ENCODE measurements at regions not wholly inside any gene's neighbourhood (a gene's known extent, or its start where the extent isn't known, plus 50 kb on each side); places are given as distances from the start of the nearest gene placed in this dataset.

DNA sequence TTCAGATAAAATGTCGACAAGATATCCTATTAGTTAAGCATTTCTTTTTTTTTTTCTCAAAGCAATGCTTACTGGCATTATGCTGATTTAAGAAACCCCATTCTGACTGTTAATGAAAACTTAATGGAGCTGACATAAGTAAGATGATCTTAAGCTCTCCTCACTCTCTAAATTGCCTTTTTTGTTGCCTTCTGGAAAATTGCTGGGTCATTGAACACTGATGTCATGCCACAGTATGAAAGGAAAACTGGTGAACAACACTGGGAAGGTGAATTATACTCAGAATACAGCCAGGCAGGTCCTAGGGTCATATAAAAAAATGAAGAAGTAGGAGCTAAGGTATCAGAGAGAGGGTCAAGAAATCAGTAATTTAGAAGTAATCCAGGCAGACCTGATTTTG lies 179.9 kb downstream of the BTG1 start:
- Histone ChIP-seq H3K27me3 (ENCODE audit: insufficient read depth, low read length, poor library complexity) (no peaks in the 10 kb centered on the region), H3K27ac (ENCODE audit: low read length) (no peak overlapping the region), H4K20me1 (ENCODE audit: insufficient read depth, low read length) (no peaks in the 10 kb centered on the region), H3K4me3 (ENCODE audit: low read depth in 1 of 2, low read length in 2 of 2) (no peak overlapping the region), H2AFZ (ENCODE audit: low read depth, low read length) (no peak overlapping the region), H3K9me3 (ENCODE audit: insufficient read depth, low read length, severe bottlenecking) (peaks cover 10% of the 10 kb centered on the region), H3K4me2 (ENCODE audit: insufficient read depth, low read length) (no peak overlapping the region), H3K4me1 (ENCODE audit: insufficient read depth, low read length) (no peaks in the 10 kb centered on the region), H3K79me2 (ENCODE audit: insufficient read depth, low read length) (no peaks in the 10 kb centered on the region), H3K36me3 (ENCODE audit: insufficient read depth, low read length) (no peaks in the 10 kb centered on the region), H3K9ac (ENCODE audit: low read depth, low read length) (no peak overlapping the region)
- ATAC-seq (ENCODE audit: insufficient read depth, low read depth) (no peak), DNase-seq (no peak)
- TF ChIP-seq, protein P1, sequence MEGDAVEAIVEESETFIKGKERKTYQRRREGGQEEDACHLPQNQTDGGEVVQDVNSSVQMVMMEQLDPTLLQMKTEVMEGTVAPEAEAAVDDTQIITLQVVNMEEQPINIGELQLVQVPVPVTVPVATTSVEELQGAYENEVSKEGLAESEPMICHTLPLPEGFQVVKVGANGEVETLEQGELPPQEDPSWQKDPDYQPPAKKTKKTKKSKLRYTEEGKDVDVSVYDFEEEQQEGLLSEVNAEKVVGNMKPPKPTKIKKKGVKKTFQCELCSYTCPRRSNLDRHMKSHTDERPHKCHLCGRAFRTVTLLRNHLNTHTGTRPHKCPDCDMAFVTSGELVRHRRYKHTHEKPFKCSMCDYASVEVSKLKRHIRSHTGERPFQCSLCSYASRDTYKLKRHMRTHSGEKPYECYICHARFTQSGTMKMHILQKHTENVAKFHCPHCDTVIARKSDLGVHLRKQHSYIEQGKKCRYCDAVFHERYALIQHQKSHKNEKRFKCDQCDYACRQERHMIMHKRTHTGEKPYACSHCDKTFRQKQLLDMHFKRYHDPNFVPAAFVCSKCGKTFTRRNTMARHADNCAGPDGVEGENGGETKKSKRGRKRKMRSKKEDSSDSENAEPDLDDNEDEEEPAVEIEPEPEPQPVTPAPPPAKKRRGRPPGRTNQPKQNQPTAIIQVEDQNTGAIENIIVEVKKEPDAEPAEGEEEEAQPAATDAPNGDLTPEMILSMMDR (IDR thresholded peaks at IDR 0.05; ENCODE audit: borderline replicate concordance, extremely low read depth, low read length, poor library complexity, severe bottlenecking), result no peak
- no peak for TF ChIP-seq EZH2 (IDR thresholded peaks at IDR 0.05; ENCODE audit: borderline replicate concordance, low read depth, low read length, severe bottlenecking)

DNA sequence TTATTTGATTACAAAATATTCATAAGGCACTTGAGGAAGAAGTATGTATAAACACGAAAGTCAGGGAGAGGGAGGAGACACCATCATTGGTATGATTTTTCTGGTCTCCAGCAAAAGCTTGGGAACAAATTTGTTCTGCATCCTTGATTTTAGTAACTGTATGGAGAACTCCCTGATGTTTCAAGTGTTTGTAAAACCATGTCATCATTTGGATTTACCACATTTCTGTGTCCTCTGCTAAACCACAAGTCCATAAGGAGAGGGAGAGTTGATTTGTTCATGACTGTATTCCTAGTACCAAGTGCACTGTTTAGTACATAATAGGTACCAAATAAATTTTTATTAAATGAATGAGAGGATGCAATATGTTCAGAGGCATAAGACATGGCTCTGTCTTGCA lies 181.1 kb downstream of the BTG1 start:
- H3K4me1 ChIP-seq (ENCODE audit: insufficient read depth, low read length), result no peaks in the 10 kb centered on the region
- no peak for DNase-seq
- H3K27ac ChIP-seq (ENCODE audit: low read length), result no peak overlapping the region
- H3K36me3 ChIP-seq (ENCODE audit: insufficient read depth, low read length), result no peaks in the 10 kb centered on the region
- H3K9ac ChIP-seq (ENCODE audit: low read depth, low read length), result no peak overlapping the region
- H3K4me2 ChIP-seq (ENCODE audit: insufficient read depth, low read length), result no peak overlapping the region
- no peak overlapping the region for H2AFZ ChIP-seq (ENCODE audit: low read depth, low read length)
- H3K4me3 ChIP-seq (ENCODE audit: low read depth in 1 of 2, low read length in 2 of 2), result no peak overlapping the region
- TF ChIP-seq, protein P1 (IDR thresholded peaks at IDR 0.05; ENCODE audit: borderline replicate concordance, extremely low read depth, low read length, poor library complexity, severe bottlenecking), result no peak
- TF ChIP-seq EZH2 (IDR thresholded peaks at IDR 0.05; ENCODE audit: borderline replicate concordance, low read depth, low read length, severe bottlenecking), result no peak
- no peaks in the 10 kb centered on the region for H3K27me3 ChIP-seq (ENCODE audit: insufficient read depth, low read length, poor library complexity)
- H3K9me3 ChIP-seq (ENCODE audit: insufficient read depth, low read length, severe bottlenecking), result no peaks in the 10 kb centered on the region
- no peaks in the 10 kb centered on the region for H3K79me2 ChIP-seq (ENCODE audit: insufficient read depth, low read length)
- ATAC-seq (ENCODE audit: insufficient read depth, low read depth), result no peak
- no peaks in the 10 kb centered on the region for H4K20me1 ChIP-seq (ENCODE audit: insufficient read depth, low read length)

DNA sequence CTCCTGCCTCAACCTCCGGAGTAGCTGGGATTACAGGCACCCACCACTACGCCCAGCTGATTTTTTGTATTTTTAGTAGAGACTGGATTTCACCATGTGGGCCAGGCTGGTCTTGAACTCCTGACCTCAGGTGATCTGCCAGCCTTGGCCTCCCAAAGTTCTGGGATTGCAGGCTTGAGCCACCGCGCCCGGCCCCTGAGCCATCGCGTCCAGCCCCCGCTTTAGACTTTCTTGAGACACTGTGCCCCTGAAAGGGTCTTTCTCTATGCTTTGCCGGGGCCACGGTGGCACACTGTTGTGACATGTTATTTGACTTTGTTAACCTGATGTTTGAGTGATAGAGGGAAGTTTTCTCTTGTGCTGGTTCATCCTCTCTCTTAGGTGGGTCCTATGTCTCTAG lies 186.4 kb downstream of the BTG1 start:
- no peak overlapping the region for H3K4me2 ChIP-seq (ENCODE audit: insufficient read depth, low read length)
- H3K27me3 ChIP-seq (ENCODE audit: insufficient read depth, low read length, poor library complexity), result no peaks in the 10 kb centered on the region
- no peak overlapping the region for H2AFZ ChIP-seq (ENCODE audit: low read depth, low read length)
- H3K79me2 ChIP-seq (ENCODE audit: insufficient read depth, low read length), result no peaks in the 10 kb centered on the region
- H3K9ac ChIP-seq (ENCODE audit: low read depth, low read length), result no peak overlapping the region
- H3K4me1 ChIP-seq (ENCODE audit: insufficient read depth, low read length), result no peaks in the 10 kb centered on the region
- peaks cover 4% of the 10 kb centered on the region for H3K9me3 ChIP-seq (ENCODE audit: insufficient read depth, low read length, severe bottlenecking)
- no peak overlapping the region for H3K4me3 ChIP-seq (ENCODE audit: low read depth in 1 of 2, low read length in 2 of 2)
- H3K36me3 ChIP-seq (ENCODE audit: insufficient read depth, low read length), result no peaks in the 10 kb centered on the region
- TF ChIP-seq, protein P1 (IDR thresholded peaks at IDR 0.05; ENCODE audit: borderline replicate concordance, extremely low read depth, low read length, poor library complexity, severe bottlenecking), result no peak
- no peak for TF ChIP-seq EZH2 (IDR thresholded peaks at IDR 0.05; ENCODE audit: borderline replicate concordance, low read depth, low read length, severe bottlenecking)
- DNase-seq (no peak), ATAC-seq (ENCODE audit: insufficient read depth, low read depth) (no peak)
- no peaks in the 10 kb centered on the region for H4K20me1 ChIP-seq (ENCODE audit: insufficient read depth, low read length)
- no peak overlapping the region for H3K27ac ChIP-seq (ENCODE audit: low read length)

DNA sequence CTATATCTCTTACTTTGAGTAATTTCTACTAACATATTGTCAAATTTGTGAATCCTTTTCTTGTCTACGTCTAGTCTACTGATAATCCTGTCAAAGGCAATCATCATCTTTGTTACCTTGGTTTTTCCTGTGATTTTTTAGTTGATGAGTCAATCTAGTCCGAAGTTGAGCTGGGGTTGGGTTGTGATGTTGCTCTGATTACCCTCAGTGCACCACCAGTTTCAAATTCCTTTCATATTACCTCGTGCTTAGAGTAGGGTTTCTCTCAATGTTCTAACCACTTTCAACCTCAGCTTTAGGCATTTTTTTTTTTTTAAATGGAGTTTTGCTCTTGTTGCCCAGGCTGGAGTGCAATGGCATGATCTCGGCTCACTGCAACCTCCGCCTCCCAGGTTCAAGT lies 186.8 kb downstream of the BTG1 start:
- H3K4me3 ChIP-seq (ENCODE audit: low read depth in 1 of 2, low read length in 2 of 2), result no peak overlapping the region
- no peak overlapping the region for H3K9ac ChIP-seq (ENCODE audit: low read depth, low read length)
- no peak overlapping the region for H2AFZ ChIP-seq (ENCODE audit: low read depth, low read length)
- TF ChIP-seq, protein P1 (IDR thresholded peaks at IDR 0.05; ENCODE audit: borderline replicate concordance, extremely low read depth, low read length, poor library complexity, severe bottlenecking), result no peak
- no peak for TF ChIP-seq EZH2 (IDR thresholded peaks at IDR 0.05; ENCODE audit: borderline replicate concordance, low read depth, low read length, severe bottlenecking)
- H3K4me1 ChIP-seq (ENCODE audit: insufficient read depth, low read length), result no peaks in the 10 kb centered on the region
- H3K27me3 ChIP-seq (ENCODE audit: insufficient read depth, low read length, poor library complexity), result no peaks in the 10 kb centered on the region
- no peaks in the 10 kb centered on the region for H4K20me1 ChIP-seq (ENCODE audit: insufficient read depth, low read length)
- no peak overlapping the region for H3K27ac ChIP-seq (ENCODE audit: low read length)
- peaks cover 4% of the 10 kb centered on the region for H3K9me3 ChIP-seq (ENCODE audit: insufficient read depth, low read length, severe bottlenecking)
- no peak for DNase-seq
- no peak overlapping the region for H3K4me2 ChIP-seq (ENCODE audit: insufficient read depth, low read length)
- ATAC-seq (ENCODE audit: insufficient read depth, low read depth), result no peak
- H3K36me3 ChIP-seq (ENCODE audit: insufficient read depth, low read length), result no peaks in the 10 kb centered on the region
- H3K79me2 ChIP-seq (ENCODE audit: insufficient read depth, low read length), result no peaks in the 10 kb centered on the region
